ENCODE measurements at regions not wholly inside any gene's neighbourhood (a gene's known extent, or its start where the extent isn't known, plus 50 kb on each side); places are given as distances from the start of the nearest gene placed in this dataset.
"Not testable (repeated sequence)": the region's sequence is repeated elsewhere in the genome, so short reads cannot be mapped to it uniquely, and the experiment has no call there.

GRCh38 chr3:194262176-194262924, 88.8 kb downstream of the CPN2 start:
- peaks cover 28% of the 10 kb centered on the region for H3K4me1 Mint-ChIP-seq (ENCODE audit: low read depth)
- no peaks in the 10 kb centered on the region for H3K36me3 Mint-ChIP-seq (ENCODE audit: insufficient read depth)
- no peak overlapping the region for H3K4me3 Mint-ChIP-seq (ENCODE audit: low read depth)
- H3K27me3 Mint-ChIP-seq, result no peaks in the 10 kb centered on the region
- H3K9me3 Mint-ChIP-seq (ENCODE audit: low read depth), result no peaks in the 10 kb centered on the region
- H3K27ac Mint-ChIP-seq, result no peak overlapping the region
- no peak for TF ChIP-seq CTCF (IDR thresholded peaks at IDR 0.05; ENCODE audit: unreplicated experiment)
- DNase-seq (ENCODE audit: low spot score, unreplicated experiment), result no peak

- DNase-seq (ENCODE audit: low spot score, unreplicated experiment), result no peak
- H3K27ac Mint-ChIP-seq, result no peak overlapping the region
- H3K4me1 Mint-ChIP-seq (ENCODE audit: low read depth), result peaks cover 32% of the 10 kb centered on the region
- H3K36me3 Mint-ChIP-seq (ENCODE audit: insufficient read depth), result no peaks in the 10 kb centered on the region
- no peaks in the 10 kb centered on the region for H3K27me3 Mint-ChIP-seq
- TF ChIP-seq CTCF (IDR thresholded peaks at IDR 0.05; ENCODE audit: unreplicated experiment), result no peak
- H3K4me3 Mint-ChIP-seq (ENCODE audit: low read depth), result no peak overlapping the region
- no peaks in the 10 kb centered on the region for H3K9me3 Mint-ChIP-seq (ENCODE audit: low read depth)
Observed at GRCh38 chr3:194262925-194263305, 88.2 kb downstream of the CPN2 start.

- not testable (repeated sequence) for DNase-seq (ENCODE audit: low spot score, unreplicated experiment)
Observed at GRCh38 chr3:194264631-194265504, 86.3 kb downstream of the CPN2 start.

GRCh38 chr3:194265505-194265892, 85.6 kb downstream of the CPN2 start:
- Mint-ChIP-seq H3K27me3 (no peaks in the 10 kb centered on the region), H3K9me3 (ENCODE audit: low read depth) (no peaks in the 10 kb centered on the region), H3K27ac (no peak overlapping the region), H3K36me3 (ENCODE audit: insufficient read depth) (no peaks in the 10 kb centered on the region), H3K4me1 (ENCODE audit: low read depth) (peaks cover 26% of the 10 kb centered on the region), H3K4me3 (ENCODE audit: low read depth) (no peak overlapping the region)
- no peak for TF ChIP-seq CTCF (IDR thresholded peaks at IDR 0.05; ENCODE audit: unreplicated experiment)
- no peak for DNase-seq (ENCODE audit: low spot score, unreplicated experiment)

More at GRCh38 chr3:194264631-194265504, 86.3 kb downstream of the CPN2 start:
- not testable (repeated sequence) for H3K9me3 Mint-ChIP-seq (ENCODE audit: low read depth); H3K4me3 Mint-ChIP-seq (ENCODE audit: low read depth); H3K36me3 Mint-ChIP-seq (ENCODE audit: insufficient read depth); H3K27me3 Mint-ChIP-seq; H3K27ac Mint-ChIP-seq
- H3K4me1 Mint-ChIP-seq (ENCODE audit: low read depth), result peaks cover 32% of the 10 kb centered on the region

- Mint-ChIP-seq H3K4me3 (ENCODE audit: low read depth) (no peak overlapping the region), H3K4me1 (ENCODE audit: low read depth) (peaks cover 24% of the 10 kb centered on the region), H3K36me3 (ENCODE audit: insufficient read depth) (no peaks in the 10 kb centered on the region), H3K9me3 (ENCODE audit: low read depth) (no peaks in the 10 kb centered on the region), H3K27me3 (no peaks in the 10 kb centered on the region), H3K27ac (no peak overlapping the region)
- no peak for DNase-seq (ENCODE audit: low spot score, unreplicated experiment)
- TF ChIP-seq CTCF (IDR thresholded peaks at IDR 0.05; ENCODE audit: unreplicated experiment), result no peak
Observed at GRCh38 chr3:194265996-194266964, 84.8 kb downstream of the CPN2 start.

All from progenitor cell of endocrine pancreas (in vitro differentiated cells).